HG03442 (cell line): ENCODE measurements at regions not wholly inside any gene's neighbourhood (a gene's known extent, or its start where the extent isn't known, plus 50 kb on each side); places are given as distances from the start of the nearest gene placed in this dataset.

Experiments
- ATAC-seq: cut with Tn5 transposase; IDR thresholded peaks from one replicate; pipeline ENCODE4 v1.9.1; 2021; ENCODE audit warnings: mild to moderate bottlenecking, moderate library complexity; ENCODE audit not compliant: unreplicated experiment

GRCh38 chr11:130609121-130610035 is 160.9 kb downstream of the ADAMTS15 start:
- ATAC-seq = no peak

GRCh38 chr11:130611791-130612251 is 163.4 kb downstream of the ADAMTS15 start:
- no peak for ATAC-seq

- no peak for ATAC-seq
Observed at GRCh38 chr11:130612291-130612851, 163.9 kb downstream of the ADAMTS15 start.

- no peak for ATAC-seq
Observed at GRCh38 chr11:130613396-130613795, 165.0 kb downstream of the ADAMTS15 start.

GRCh38 chr11:130614591-130614990 is 166.1 kb downstream of the ADAMTS15 start:
- no peak for ATAC-seq

- ATAC-seq = no peak
Observed at GRCh38 chr11:130615561-130615960, 167.1 kb downstream of the ADAMTS15 start.

GRCh38 chr11:130616573-130616972 is 168.1 kb downstream of the ADAMTS15 start:
- ATAC-seq = no peak

GRCh38 chr11:130617001-130617400 is 168.6 kb downstream of the ADAMTS15 start:
- no peak for ATAC-seq

GRCh38 chr11:130620548-130620947 is 172.1 kb downstream of the ADAMTS15 start:
- ATAC-seq = no peak

- no peak for ATAC-seq
Observed at GRCh38 chr11:130622141-130622542, 173.7 kb downstream of the ADAMTS15 start.

GRCh38 chr11:130623670-130624668 is 175.5 kb downstream of the ADAMTS15 start:
- no peak for ATAC-seq

GRCh38 chr11:130624971-130625544 is 176.6 kb downstream of the ADAMTS15 start:
- no peak for ATAC-seq

- ATAC-seq = no peak
Observed at GRCh38 chr11:130625578-130626306, 177.3 kb downstream of the ADAMTS15 start.

GRCh38 chr11:130629039-130629438 is 180.6 kb downstream of the ADAMTS15 start:
- ATAC-seq = no peak

- no peak for ATAC-seq
Observed at GRCh38 chr11:130631119-130631518, 182.7 kb downstream of the ADAMTS15 start.

GRCh38 chr11:130633466-130633865 is 185.0 kb downstream of the ADAMTS15 start:
- ATAC-seq = no peak

GRCh38 chr11:130634186-130634585 is 185.7 kb downstream of the ADAMTS15 start:
- ATAC-seq = no peak

- ATAC-seq = no peak
Observed at GRCh38 chr11:130634961-130635473, 186.6 kb downstream of the ADAMTS15 start.

GRCh38 chr11:130635937-130636630 is 187.6 kb downstream of the ADAMTS15 start:
- ATAC-seq = no peak
